OCI-LY1 (cell line): ENCODE measurements at regions not wholly inside any gene's neighbourhood (a gene's known extent, or its start where the extent isn't known, plus 50 kb on each side); places are given as distances from the start of the nearest gene placed in this dataset.

Experiments
- EZH2 ChIP-seq: fragments of 200-600 bp; sonication (generic), shearing (Covaris generic); IDR thresholded peaks from 2 replicates; pipeline ENCODE4 v1.8.0; 2017; ENCODE audit warnings: borderline replicate concordance, mixed run types, mild to moderate bottlenecking, antibody characterized with exemption, low read length, moderate library complexity, mixed read lengths
- TF ChIP-seq, protein P1 (sequence below): fragments of 200-600 bp; sonication (generic), shearing (Covaris generic); IDR thresholded peaks from 2 replicates; pipeline ENCODE4 v1.5.1; 2017; ENCODE audit warnings: mild to moderate bottlenecking, antibody characterized with exemption, low read length, moderate library complexity, mixed read lengths

DNA sequence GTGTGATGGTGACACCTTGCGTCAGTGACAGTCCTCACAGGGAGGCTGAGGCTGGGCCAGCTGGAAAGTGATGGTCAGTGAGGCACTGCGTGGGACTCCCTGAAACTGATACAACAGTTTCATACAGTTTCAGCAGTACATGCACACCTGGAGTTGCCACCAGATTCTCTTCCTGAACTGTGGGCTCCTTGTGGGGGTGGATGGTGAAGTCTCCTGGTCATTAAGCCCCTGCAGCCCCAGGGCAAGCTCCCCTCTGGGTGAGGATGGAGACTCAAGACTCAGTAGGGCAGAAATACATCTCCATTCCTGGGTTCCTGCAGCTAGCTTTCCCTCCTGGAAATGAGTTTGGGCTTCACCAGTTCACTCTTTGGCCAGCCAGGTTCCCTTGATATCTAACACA lies 392.7 kb downstream of the UQCRFS1 start:
- TF ChIP-seq, protein P1, sequence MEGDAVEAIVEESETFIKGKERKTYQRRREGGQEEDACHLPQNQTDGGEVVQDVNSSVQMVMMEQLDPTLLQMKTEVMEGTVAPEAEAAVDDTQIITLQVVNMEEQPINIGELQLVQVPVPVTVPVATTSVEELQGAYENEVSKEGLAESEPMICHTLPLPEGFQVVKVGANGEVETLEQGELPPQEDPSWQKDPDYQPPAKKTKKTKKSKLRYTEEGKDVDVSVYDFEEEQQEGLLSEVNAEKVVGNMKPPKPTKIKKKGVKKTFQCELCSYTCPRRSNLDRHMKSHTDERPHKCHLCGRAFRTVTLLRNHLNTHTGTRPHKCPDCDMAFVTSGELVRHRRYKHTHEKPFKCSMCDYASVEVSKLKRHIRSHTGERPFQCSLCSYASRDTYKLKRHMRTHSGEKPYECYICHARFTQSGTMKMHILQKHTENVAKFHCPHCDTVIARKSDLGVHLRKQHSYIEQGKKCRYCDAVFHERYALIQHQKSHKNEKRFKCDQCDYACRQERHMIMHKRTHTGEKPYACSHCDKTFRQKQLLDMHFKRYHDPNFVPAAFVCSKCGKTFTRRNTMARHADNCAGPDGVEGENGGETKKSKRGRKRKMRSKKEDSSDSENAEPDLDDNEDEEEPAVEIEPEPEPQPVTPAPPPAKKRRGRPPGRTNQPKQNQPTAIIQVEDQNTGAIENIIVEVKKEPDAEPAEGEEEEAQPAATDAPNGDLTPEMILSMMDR, result no peak
- TF ChIP-seq EZH2, result no peak
